GM12878 (cell line): ENCODE measurements at regions not wholly inside any gene's neighbourhood (a gene's known extent, or its start where the extent isn't known, plus 50 kb on each side); places are given as distances from the start of the nearest gene placed in this dataset.

ENCODE experiments used
- ATAC-seq: fragments of 200-7000 bp; cut with Tn5 transposase; 3 replicates; pipeline ENCODE4 v1.9.1; 2020; ENCODE audit warnings: mild to moderate bottlenecking, moderate library complexity
- BruUV-seq: library from RNA; stranded (reverse); fragments of 400-500 nt; replicated peaks from 2 replicates; lab custom pipeline; 2021; lab: Mats Ljungman, UMichigan
- CTCF ChIA-PET: fragments of 300-600 bp; sonication (Branson Sonifier 250); formaldehyde crosslinking; extraction: SDS; loops from one replicate; lab custom pipeline; 2021; ENCODE audit warnings: inconsistent platforms; lab: Yijun Ruan, JAX
- POLR2A ChIA-PET: fragments of 350-600 bp; formaldehyde crosslinking; extraction: SDS; loops from one replicate; lab custom pipeline; 2021; ENCODE audit warnings: inconsistent platforms; lab: Charles Lee
- RAD21 ChIA-PET: fragments of 300-600 bp; sonication (Branson Sonifier 250); formaldehyde crosslinking; loops from one replicate; lab custom pipeline; 2023; ENCODE audit warnings: antibody characterized with exemption; ENCODE audit not compliant: unreplicated experiment; lab: Charles Lee
- SMC1A ChIA-PET: fragments of 300-600 bp; sonication (Branson Sonifier 250); formaldehyde crosslinking; loops from one replicate; lab custom pipeline; 2023; ENCODE audit not compliant: unreplicated experiment, uncharacterized antibody; lab: Charles Lee
- DNase-seq: peaks from one replicate; pipeline ENCODE4 v3.0.0-alpha.2; 2011; ENCODE audit warnings: low read depth, low spot score
- FAIRE-seq: peaks from 3 replicates; lab custom pipeline; 2011; peaks lifted over from hg19 to GRCh38; lab: Jason Lieb, UNC
- H2AFZ ChIP-seq: 2 replicates; pipeline ENCODE4 v1.6.0; 2011; ENCODE audit warnings: low read depth, low read length, control low read depth; ENCODE audit not compliant: control insufficient read depth
- H3K27ac ChIP-seq: 2 replicates; pipeline ENCODE4 v1.5.1; 2011; ENCODE audit warnings: control low read depth; ENCODE audit not compliant: control insufficient read depth, insufficient read depth
- H3K27me3 ChIP-seq, 2 experiments: replicated peaks in 1 of 2; 2 replicates each; pipeline versions ENCODE4 v1.6.0 to v1.6.1; 2011; ENCODE audit warnings: low read length in 1 of 2; ENCODE audit not compliant: control insufficient read depth in 2 of 2, insufficient read depth in 2 of 2
- H3K36me3 ChIP-seq, 2 experiments: 2 replicates each; pipeline ENCODE4 v1.5.1; 2011; ENCODE audit warnings: low read length in 1 of 2; ENCODE audit not compliant: control insufficient read depth in 2 of 2, insufficient read depth in 2 of 2
- H3K4me1 ChIP-seq: 2 replicates; pipeline ENCODE4 v1.6.1; 2011; ENCODE audit warnings: mild to moderate bottlenecking, low read length, moderate library complexity, mixed read lengths; ENCODE audit not compliant: control insufficient read depth, insufficient read depth
- H3K4me2 ChIP-seq: 2 replicates; pipeline ENCODE4 v1.6.0; 2011; ENCODE audit warnings: control low read depth; ENCODE audit not compliant: control insufficient read depth, insufficient read depth
- H3K4me3 ChIP-seq: fragments of 200-600 bp; sonication (generic); 2 replicates; pipeline ENCODE4 v1.5.1; 2016
- H3K79me2 ChIP-seq: 2 replicates; pipeline ENCODE4 v1.6.0; 2011; ENCODE audit warnings: low read length; ENCODE audit not compliant: control insufficient read depth, insufficient read depth
- H3K9ac ChIP-seq: 2 replicates; pipeline ENCODE4 v1.8.0; 2011; ENCODE audit warnings: low read length, control low read depth, mixed read lengths; ENCODE audit not compliant: control insufficient read depth, insufficient read depth
- H3K9me3 ChIP-seq: replicated peaks from 3 replicates; pipeline ENCODE4 v1.5.1; 2011; ENCODE audit warnings: mild to moderate bottlenecking, low read length; ENCODE audit not compliant: control insufficient read depth, insufficient read depth
- H4K20me1 ChIP-seq: 2 replicates; pipeline ENCODE4 v1.6.0; 2011; ENCODE audit not compliant: control insufficient read depth, insufficient read depth
- EP300 ChIP-seq, 2 experiments: fragments of 150-350 bp in 1 of 2; IDR thresholded peaks; 2 replicates each; pipeline ENCODE4 v1.6.1; 2011 to 2012; ENCODE audit warnings: low read depth in 2 of 2, low read length in 2 of 2, borderline replicate concordance in 1 of 2, improper control_type of control experiment in 1 of 2, inconsistent platforms in 1 of 2; ENCODE audit not compliant: control insufficient read depth in 1 of 2
- ETV6 ChIP-seq, 2 experiments: fragments of 450-650 bp in 1 of 2; IDR thresholded peaks in 1 of 2; conservative IDR thresholded peaks in 1 of 2; 2 replicates each; pipeline ENCODE4 v1.6.1; 2014; ENCODE audit warnings: antibody characterized with exemption in 1 of 2, borderline replicate concordance in 1 of 2, low read depth in 1 of 2, mild to moderate bottlenecking in 1 of 2, moderate library complexity in 1 of 2
- NRF1 ChIP-seq: conservative IDR thresholded peaks from 2 replicates; pipeline ENCODE4 v1.6.1; 2011; ENCODE audit warnings: mild to moderate bottlenecking, low read depth, low read length, improper control_type of control experiment
- PAX5 ChIP-seq: IDR thresholded peaks from 2 replicates; pipeline ENCODE4 v1.6.1; 2011; ENCODE audit warnings: low read depth, low read length, borderline replicate concordance
- PAX8 ChIP-seq: fragments of 450-650 bp; IDR thresholded peaks from 2 replicates; pipeline ENCODE4 v1.6.1; 2017; ENCODE audit warnings: mild to moderate bottlenecking, moderate library complexity
- PKNOX1 ChIP-seq: fragments of 450-650 bp; IDR thresholded peaks from 2 replicates; pipeline ENCODE4 v1.6.1; 2016; ENCODE audit warnings: mild to moderate bottlenecking
- PML ChIP-seq: IDR thresholded peaks from 2 replicates; pipeline ENCODE4 v1.6.1; 2012; ENCODE audit warnings: low read length, inconsistent platforms
- RAD21 ChIP-seq: IDR thresholded peaks from 2 replicates; pipeline ENCODE4 v1.6.1; 2011; ENCODE audit warnings: mild to moderate bottlenecking, low read depth, low read length, moderate library complexity; ENCODE audit not compliant: insufficient read depth
- SIN3A ChIP-seq: IDR thresholded peaks from 2 replicates; pipeline ENCODE4 v1.6.1; 2012; ENCODE audit warnings: low read depth, low read length, improper control_type of control experiment
- SMAD1 ChIP-seq: fragments of 450-650 bp; IDR thresholded peaks from 2 replicates; pipeline ENCODE4 v1.6.1; 2018; ENCODE audit warnings: mild to moderate bottlenecking, low read depth; ENCODE audit not compliant: partially characterized antibody
- SMAD5 ChIP-seq: IDR thresholded peaks from 2 replicates; pipeline ENCODE4 v1.6.1; 2016; ENCODE audit warnings: antibody characterized with exemption, low read depth
- SREBF2 ChIP-seq: IDR thresholded peaks from 2 replicates; pipeline ENCODE4 v1.6.1; 2012; ENCODE audit warnings: mild to moderate bottlenecking, low read length
- TCF3 ChIP-seq: IDR thresholded peaks from 2 replicates; pipeline ENCODE4 v1.6.1; 2012; ENCODE audit warnings: low read depth, mild to moderate bottlenecking, low read length, borderline replicate concordance; ENCODE audit not compliant: insufficient read depth
- WGBS: methylation state at CpG from one replicate; pipeline ENCODE4 v1.1.6; 2016; ENCODE audit warnings: low lambda C conversion rate; ENCODE audit not compliant: insufficient replicate concordance, insufficient coverage; ENCODE audit errors: missing lambda C conversion rate; 5-methylcytosine and 5-hydroxymethylcytosine counted together
- in situ Hi-C: fragments of 300-500 bp; cut with MboI; formaldehyde crosslinking; loops from 9 replicates; pipeline ENCODE4 v1.14.3; 2018; ENCODE audit warnings: mixed read lengths
- intact Hi-C: fragments of 100-400 bp; cut with micrococcal nuclease; formaldehyde crosslinking; loops from one replicate; pipeline ENCODE4 v1.14.2; 2022; ENCODE audit not compliant: unreplicated experiment

DNA sequence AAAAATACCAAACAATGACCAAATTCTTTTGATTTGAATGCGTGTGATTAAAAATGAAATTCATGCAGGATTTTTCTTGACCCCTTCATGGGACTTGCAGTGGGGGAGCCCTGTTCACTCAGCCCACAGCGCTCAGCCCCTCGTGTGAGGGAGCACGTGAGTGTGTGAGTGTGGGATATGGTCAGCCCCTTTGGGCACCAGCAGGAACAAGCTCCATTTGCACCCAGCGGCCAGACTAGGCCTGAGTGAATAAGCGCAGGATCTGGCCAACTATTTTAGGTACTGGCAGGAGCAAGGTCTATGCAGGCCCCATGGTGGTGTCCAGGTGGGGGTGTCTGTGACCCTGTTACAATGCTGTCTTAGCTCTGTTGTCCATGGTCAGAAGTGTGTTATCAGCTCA lies 1631.2 kb downstream of the BRINP3 start:
- BruUV-seq, result no TSS peak

More for the DNA sequence above, 1631.2 kb downstream of the BRINP3 start:
- Histone ChIP-seq H3K4me1 (no peaks in the 10 kb centered on the region), H3K4me2 (no peak overlapping the region), H3K27ac (no peak overlapping the region), H4K20me1 (no peaks in the 10 kb centered on the region), H3K9me3 (no peaks in the 10 kb centered on the region), H3K27me3 (no peaks in the 10 kb centered on the region), H2AFZ (no peak overlapping the region), H3K36me3 (no peaks in the 10 kb centered on the region), H3K9ac (no peak overlapping the region), H3K79me2 (no peaks in the 10 kb centered on the region), H3K4me3 (no peak overlapping the region)
- TF ChIP-seq RAD21, result no peak
- TF ChIP-seq SMAD1, result no peak
- no peak for TF ChIP-seq PAX5
- no peak for TF ChIP-seq SMAD5
- TF ChIP-seq PAX8, result no peak
- TF ChIP-seq PML, result no peak
- TF ChIP-seq PKNOX1, result no peak
- TF ChIP-seq SIN3A, result no peak
- no peak for TF ChIP-seq NRF1
- no peak for TF ChIP-seq TCF3
- no peak for TF ChIP-seq SREBF2
- TF ChIP-seq EP300 (IDR thresholded peaks at IDR 0.05; ENCODE audit: borderline replicate concordance in 1 of 2, control insufficient read depth in 1 of 2, low read depth in 2 of 2, low read length in 2 of 2), result no peak
- no peak for TF ChIP-seq ETV6 (conservative IDR thresholded peaks at IDR 0.05 in 1 of 2, IDR thresholded peaks at IDR 0.05 in 1 of 2; ENCODE audit: borderline replicate concordance in 1 of 2, low read depth in 1 of 2)
- RAD21 ChIA-PET, result no interaction called here
- POLR2A ChIA-PET, result no interaction called here
- FAIRE-seq (no peak), ATAC-seq (no peak; the same call in 2 of the 3 replicates), DNase-seq (no peak)
- SMC1A ChIA-PET, result no interaction called here
- 43% methylated on average over 6 of the region's 6 CpGs for WGBS
- CTCF ChIA-PET, result interaction anchor here (0.5 kb wide), 1 partner anchor 24 kb away, joined by 3 read pairs; no protein-coding TSS in a partner anchor
- intact Hi-C loops, result no loop called here
- in situ Hi-C loops, result no loop called here
